Right kidney (tissue), 1 donor: ENCODE measurements at regions not wholly inside any gene's neighbourhood (a gene's known extent, or its start where the extent isn't known, plus 50 kb on each side); places are given as distances from the start of the nearest gene placed in this dataset.
"Not testable (repeated sequence)": the region's sequence is repeated elsewhere in the genome, so short reads cannot be mapped to it uniquely, and the experiment has no call there.

Experiments
- DNase-seq: peaks from one replicate; pipeline ENCODE4 v3.0.0-alpha.2; 2016

DNA sequence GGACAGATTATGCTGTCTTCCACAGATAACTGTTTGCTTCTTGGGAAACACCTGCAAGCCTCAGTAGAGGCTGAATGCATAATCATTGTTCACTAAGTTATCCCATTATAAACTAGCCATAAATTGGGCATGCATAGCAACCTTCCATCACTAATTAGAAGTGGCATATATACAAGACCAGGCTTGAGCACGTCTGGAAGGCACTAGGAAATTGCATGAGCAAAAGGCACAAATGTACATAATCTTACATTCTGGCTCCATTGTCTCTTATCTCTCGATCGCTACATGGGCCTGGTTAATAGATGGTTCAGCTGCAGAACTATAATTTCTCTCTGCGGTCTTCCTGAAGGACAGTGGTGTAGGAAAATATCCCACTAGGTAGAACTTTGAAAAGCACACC, 679.2 kb downstream of the RPL10L start:
- DNase-seq = no peak

- DNase-seq = no peak
Observed at GRCh38 chr14:45970621-45971020, 681.0 kb downstream of the RPL10L start.

DNA sequence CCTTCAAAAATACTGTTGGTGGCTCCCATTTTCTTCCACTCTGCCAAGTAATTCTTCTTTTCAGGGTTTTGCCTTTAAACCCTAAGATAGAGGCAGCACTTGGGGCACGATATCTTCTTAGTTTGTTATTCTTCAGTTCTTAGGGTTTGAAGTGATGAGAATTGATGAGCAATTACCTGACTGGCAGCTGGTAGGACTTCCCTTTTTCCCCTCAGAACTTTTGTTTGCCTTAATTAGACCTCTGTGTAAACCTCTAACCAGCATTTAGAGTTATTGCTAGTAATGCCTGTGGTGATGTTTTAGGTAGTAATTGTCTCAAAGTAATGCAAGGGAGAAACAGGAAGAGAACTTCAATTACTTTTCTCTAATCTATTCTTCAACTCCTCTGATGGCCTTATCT, 683.5 kb downstream of the RPL10L start:
- DNase-seq = no peak

DNA sequence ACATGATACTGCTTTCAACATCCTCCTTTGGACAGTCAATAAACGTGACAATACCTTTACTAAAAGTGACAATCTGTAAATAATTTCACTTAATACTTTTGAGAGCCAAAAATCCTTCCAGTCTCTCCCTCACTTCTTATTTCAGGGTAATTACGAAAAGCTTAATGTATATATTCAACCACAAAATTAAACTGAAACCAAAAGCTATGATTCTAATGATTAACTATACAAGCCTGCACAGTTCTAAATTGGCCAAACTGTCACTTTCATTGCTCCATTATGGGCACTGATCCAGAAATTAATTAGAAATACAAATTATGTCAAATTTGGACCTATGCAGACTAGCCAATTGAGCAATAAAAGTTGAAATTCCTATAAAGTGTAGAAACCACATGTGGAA, 696.5 kb upstream of the MIS18BP1 start:
- DNase-seq = no peak

DNA sequence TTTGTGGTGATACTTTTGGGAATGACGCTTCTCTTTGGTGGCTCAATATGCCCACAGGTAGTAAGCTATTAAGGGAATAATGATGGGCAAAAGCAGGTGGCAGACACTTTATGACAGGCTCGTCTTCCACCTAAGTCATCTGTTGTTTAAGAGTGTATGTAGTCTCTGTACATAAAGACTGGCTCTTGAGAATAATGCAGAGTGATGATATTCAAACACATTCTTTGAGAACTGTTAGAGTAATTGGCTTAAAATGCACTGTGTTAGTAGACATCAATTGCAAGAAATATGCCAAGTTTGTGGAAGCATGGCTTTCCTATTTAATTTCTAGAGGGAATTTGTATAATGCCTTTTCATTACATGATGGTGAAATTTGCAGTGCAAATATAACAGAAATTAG, 694.8 kb upstream of the MIS18BP1 start:
- DNase-seq = no peak

- DNase-seq = no peak
Observed at GRCh38 chr14:45946251-45946650, 693.2 kb upstream of the MIS18BP1 start.

DNA sequence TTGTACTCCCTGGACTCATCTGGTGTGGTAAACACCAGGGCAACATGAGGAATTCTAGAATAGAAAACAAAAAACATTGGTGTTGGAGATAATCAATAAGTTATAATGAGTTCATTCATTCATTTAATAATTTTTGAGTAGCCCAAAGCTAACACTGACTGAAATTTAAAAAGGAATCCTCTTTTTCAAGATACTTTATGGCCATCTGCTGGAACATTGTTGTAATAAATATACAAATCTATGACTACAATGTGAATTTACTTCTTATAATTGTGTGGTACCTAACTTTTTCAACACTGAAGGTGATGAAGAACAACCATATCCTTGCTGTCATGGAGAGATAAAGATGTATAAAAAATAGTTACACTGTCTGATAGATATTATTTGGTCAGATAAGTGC, 687.3 kb upstream of the MIS18BP1 start:
- DNase-seq = no peak

DNA sequence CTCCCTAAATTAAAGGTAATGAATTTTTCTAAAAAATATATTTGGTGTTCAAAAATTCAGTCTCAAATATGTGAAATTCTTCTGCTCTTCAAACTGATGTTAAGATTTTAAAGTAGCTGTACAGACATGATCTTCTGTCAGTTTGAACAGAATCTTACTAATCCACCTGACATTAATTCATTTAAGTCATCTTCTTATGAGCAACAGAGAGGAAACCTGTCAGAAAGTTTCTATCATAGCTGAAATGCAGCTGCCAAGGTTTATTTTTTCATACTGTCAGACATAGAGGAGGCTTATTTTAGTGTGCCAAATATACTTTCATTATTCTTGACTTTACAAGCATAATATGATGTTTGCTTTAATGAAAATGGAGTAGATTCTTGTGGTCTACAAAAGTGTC, 686.6 kb upstream of the MIS18BP1 start:
- no peak for DNase-seq

DNA sequence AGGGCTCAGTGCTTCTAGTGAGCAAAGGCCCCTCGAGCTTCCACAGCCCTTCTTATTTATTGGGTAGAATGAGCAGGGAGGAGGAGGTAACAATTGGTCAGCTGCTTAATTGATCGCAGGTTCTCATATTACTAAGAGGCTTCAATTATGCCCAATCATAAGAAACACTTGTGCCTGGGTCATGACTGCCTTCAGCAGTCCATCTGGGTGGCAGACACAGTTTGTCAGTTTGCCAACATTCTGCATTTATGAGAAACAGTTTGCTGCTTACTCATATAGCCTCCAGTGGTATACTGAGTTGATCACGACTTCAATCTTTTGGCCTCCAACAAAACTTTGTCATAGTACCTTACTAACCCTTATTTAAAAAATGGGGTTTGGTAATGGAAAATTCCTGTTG, 667.0 kb upstream of the MIS18BP1 start:
- DNase-seq = not testable (repeated sequence)

- DNase-seq = peak; percentile 3
Observed at GRCh38 chr14:45916340-45916953, 663.4 kb upstream of the MIS18BP1 start.

DNA sequence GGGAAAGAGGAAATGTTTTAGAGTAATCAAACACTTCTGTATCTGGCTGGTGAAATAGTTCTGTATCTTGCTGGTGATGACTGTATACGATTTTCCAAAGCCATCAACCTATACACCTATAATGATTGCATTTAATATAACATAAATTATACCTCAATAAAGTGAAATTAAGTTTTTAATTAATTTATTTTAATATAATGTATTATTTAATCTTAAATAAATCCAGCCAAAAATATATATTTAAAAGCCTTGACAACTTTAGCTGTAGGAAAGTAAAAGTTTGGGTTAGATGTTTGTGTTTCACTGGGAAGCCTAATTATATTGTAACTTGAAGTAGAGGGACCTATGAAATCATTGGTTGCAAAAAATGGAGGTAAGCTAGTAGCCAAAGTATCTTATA, 654.8 kb upstream of the MIS18BP1 start:
- DNase-seq = no peak

DNA sequence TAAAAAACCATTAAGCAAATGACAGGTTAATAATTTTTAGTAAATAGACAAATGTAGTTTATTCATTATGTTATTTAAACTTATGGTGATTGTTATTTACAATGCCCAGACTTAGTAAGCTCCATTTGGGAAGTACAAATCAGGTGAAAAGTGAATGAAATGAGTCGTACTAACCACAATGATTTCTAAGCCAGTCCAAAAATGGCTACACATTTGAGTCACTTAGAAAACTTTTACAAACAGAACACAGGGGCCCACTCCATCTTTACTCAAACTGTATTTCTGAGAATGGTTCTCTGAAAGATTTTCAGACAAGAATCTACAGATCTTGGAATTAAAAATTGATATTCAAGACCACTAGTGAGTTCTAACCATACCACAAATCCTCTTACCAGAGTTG, 653.3 kb upstream of the MIS18BP1 start:
- no peak for DNase-seq

- DNase-seq = no peak
Observed at GRCh38 chr14:45905672-45906071, 652.7 kb upstream of the MIS18BP1 start.

- no peak for DNase-seq
Observed at GRCh38 chr14:45904314-45904713, 651.3 kb upstream of the MIS18BP1 start.

GRCh38 chr14:45902241-45902640, 649.2 kb upstream of the MIS18BP1 start:
- no peak for DNase-seq

- DNase-seq = no peak
Observed at GRCh38 chr14:45897439-45897838, 644.4 kb upstream of the MIS18BP1 start.

DNA sequence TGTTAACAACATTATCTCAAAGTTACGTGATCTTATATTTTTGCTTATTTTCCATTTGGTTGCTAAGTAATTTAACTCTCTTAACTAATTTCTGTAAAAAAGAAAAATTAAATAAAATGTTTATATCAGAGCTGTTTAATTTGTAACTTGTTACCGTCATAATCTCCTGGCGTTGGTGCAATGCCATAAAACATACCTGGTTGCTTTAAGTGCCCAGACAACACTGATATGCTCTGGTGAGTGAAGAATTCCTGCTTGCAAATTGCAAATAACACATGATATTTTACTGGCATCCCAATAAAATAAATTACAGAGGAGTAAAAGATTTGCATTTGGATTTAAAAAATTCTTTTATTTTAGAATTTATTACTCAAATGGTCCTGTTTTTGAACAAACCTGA, 640.1 kb upstream of the MIS18BP1 start:
- no peak for DNase-seq

- peak; percentile 42 for DNase-seq
Observed at GRCh38 chr14:45891417-45892080, 638.5 kb upstream of the MIS18BP1 start.

DNA sequence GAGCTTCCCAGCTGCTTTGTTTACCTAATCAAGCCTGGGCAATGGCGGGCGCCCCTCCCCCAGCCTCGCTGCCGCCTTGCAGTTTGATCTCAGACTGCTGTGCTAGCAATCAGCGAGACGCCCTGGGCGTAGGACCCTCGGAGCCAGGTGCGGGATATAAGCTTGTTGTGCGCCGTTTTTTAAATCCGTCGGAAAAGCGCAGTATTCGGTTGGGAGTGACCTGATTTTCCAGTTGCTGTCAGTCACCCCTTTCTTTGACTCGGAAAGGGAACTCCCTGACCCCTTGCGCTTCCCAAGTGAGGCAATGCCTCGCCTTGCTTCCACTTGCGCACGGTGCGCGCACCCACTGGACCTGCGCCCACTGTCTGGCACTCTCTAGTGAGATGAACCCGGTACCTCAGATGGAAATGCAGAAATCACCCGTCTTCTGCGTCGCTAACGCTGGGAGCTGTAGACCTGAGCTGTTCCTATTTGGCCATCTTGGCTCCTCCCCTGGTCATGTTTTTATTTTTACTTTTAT, 635.8 kb upstream of the MIS18BP1 start:
- DNase-seq = not testable (repeated sequence)

GRCh38 chr14:45877981-45878380, 625.0 kb upstream of the MIS18BP1 start:
- DNase-seq = no peak

- no peak for DNase-seq
Observed at GRCh38 chr14:45868863-45869262, 615.9 kb upstream of the MIS18BP1 start.

DNA sequence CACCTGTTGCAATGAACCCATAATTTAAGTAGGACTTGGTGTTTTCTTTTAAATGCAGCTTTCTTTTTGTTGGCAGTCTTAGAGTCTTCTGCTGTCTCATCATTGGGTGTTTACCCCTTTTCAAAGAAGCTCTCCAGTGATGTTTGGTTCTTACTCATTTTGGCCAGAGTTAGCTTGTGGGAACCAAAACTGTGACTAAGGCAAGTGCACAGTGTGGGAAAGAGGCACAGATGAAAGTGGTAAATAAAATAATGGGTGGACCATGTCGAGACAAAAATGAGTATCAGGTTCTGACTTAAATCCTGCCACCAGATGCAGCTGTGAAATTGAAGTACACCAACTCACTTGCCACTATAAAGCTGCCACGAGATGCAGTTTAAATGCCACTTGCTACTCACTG, 615.4 kb upstream of the MIS18BP1 start:
- DNase-seq = no peak

- DNase-seq = no peak
Observed at GRCh38 chr14:45867046-45867894, 614.3 kb upstream of the MIS18BP1 start.
